Uterus (tissue), 2 donors: ENCODE measurements at regions not wholly inside any gene's neighbourhood (a gene's known extent, or its start where the extent isn't known, plus 50 kb on each side); places are given as distances from the start of the nearest gene placed in this dataset.
"Not testable (repeated sequence)": the region's sequence is repeated elsewhere in the genome, so short reads cannot be mapped to it uniquely, and the experiment has no call there.

ENCODE experiments used
- CTCF ChIP-seq, 4 experiments: fragments of 200-600 bp in 2 of 4; fragments of 450-650 bp in 2 of 4; sonication (generic) in 2 of 4; IDR thresholded peaks; one replicate each; pipeline ENCODE4 v1.5.1; 2016 to 2019; ENCODE audit warnings: antibody characterized with exemption in 4 of 4, mild to moderate bottlenecking in 2 of 4, moderate library complexity in 1 of 4
- POLR2A ChIP-seq, 2 donors: fragments of 450-650 bp; IDR thresholded peaks; one replicate each; pipeline ENCODE4 v1.6.1; 2016; ENCODE audit warnings: antibody characterized with exemption in 2 of 2, mild to moderate bottlenecking in 1 of 2, moderate library complexity in 1 of 2

DNA sequence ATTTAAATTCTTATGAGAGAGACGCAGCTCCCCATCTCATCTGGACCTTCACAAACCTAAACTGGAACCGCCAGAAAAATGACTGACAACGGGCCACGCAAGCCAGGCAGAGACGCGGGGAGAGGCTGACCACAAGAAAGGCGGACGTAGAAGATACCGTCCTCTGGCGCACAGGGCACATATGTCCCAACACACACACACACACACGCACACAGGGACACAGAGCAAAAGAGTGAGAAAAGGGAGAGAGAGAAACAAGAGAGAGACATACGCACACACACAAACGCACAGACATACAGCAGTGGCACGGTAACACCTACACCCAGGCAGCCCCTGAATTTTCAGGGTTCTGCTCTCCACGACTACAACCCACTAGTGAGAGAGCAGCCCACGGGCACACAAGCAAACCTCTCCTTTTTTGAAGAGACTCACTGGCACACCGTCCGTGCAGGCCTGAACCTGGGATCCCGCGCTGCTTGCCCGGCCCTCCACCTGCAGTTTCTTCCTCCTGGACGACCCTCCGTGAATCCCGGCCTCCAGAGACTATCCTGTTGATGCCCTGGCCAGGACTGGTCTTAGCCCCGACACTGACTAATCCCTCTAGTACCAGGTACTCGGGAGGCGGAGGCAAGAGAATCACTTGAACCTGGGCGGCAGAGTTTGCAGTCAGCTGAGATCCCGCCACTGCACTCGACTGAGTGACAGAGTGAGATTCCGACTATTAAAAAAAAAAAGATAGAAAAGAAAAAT, 156.5 kb upstream of the ZNF337 start:
- not testable (repeated sequence) for TF ChIP-seq CTCF, POLR2A (IDR thresholded peaks at IDR 0.05)
